IMR-90 (cell line): ENCODE measurements at regions not wholly inside any gene's neighbourhood (a gene's known extent, or its start where the extent isn't known, plus 50 kb on each side); places are given as distances from the start of the nearest gene placed in this dataset.

Experiments
- ATAC-seq: fragments of 200-7000 bp; cut with Tn5 transposase; 2 replicates; pipeline ENCODE4 v1.9.1; 2020; ENCODE audit warnings: low read depth, mild to moderate bottlenecking, moderate library complexity
- BruUV-seq: library from RNA; stranded (reverse); fragments of 400-500 nt; replicated peaks from 2 replicates; lab custom pipeline; 2021; lab: Mats Ljungman, UMichigan
- CTCF ChIA-PET: fragments of 300-600 bp; formaldehyde crosslinking; extraction: SDS; loops from one replicate; lab custom pipeline; 2021; ENCODE audit warnings: antibody characterized with exemption; lab: Yijun Ruan, JAX
- POLR2A ChIA-PET: fragments of 300-600 bp; sonication (Branson Sonifier 250); formaldehyde crosslinking; loops from one replicate; lab custom pipeline; 2022; ENCODE audit warnings: antibody characterized with exemption; ENCODE audit not compliant: unreplicated experiment; lab: Charles Lee
- DNase-seq: peaks from one replicate; pipeline ENCODE4 v3.0.0; 2013
- H2AFZ ChIP-seq: replicated peaks from 2 replicates; pipeline ENCODE3; 2013; ENCODE audit warnings: low read length, mild to moderate bottlenecking; ENCODE audit not compliant: poor library complexity
- H2AK5ac ChIP-seq: 2 replicates; pipeline ENCODE4 v1.6.1; 2013; ENCODE audit warnings: low read depth, low read length, inconsistent platforms
- H2AK9ac ChIP-seq: replicated peaks from 2 replicates; pipeline ENCODE3; 2013; ENCODE audit warnings: mild to moderate bottlenecking, low read depth, low read length, moderate library complexity; ENCODE audit not compliant: poor library complexity
- H2BK120ac ChIP-seq: 2 replicates; pipeline ENCODE4 v1.6.1; 2013; ENCODE audit warnings: low read depth, low read length, inconsistent platforms
- H2BK15ac ChIP-seq: 3 replicates; pipeline ENCODE4 v1.6.1; 2013; ENCODE audit warnings: low read depth, low read length, inconsistent platforms
- H2BK20ac ChIP-seq: 2 replicates; pipeline ENCODE4 v1.6.1; 2013; ENCODE audit warnings: low read depth, mild to moderate bottlenecking, inconsistent platforms, low read length, moderate library complexity
- H2BK5ac ChIP-seq: 2 replicates; pipeline ENCODE4 v1.6.1; 2013; ENCODE audit warnings: mild to moderate bottlenecking, low read depth, low read length, inconsistent platforms; ENCODE audit not compliant: poor library complexity, severe bottlenecking
- H3K14ac ChIP-seq: replicated peaks from 2 replicates; pipeline ENCODE4 v1.6.1; 2013; ENCODE audit warnings: low read depth, low read length, inconsistent platforms
- H3K18ac ChIP-seq: 2 replicates; pipeline ENCODE4 v1.6.1; 2013; ENCODE audit warnings: low read depth, low read length, control low read depth
- H3K23ac ChIP-seq: 2 replicates; pipeline ENCODE4 v1.6.1; 2013; ENCODE audit warnings: low read depth, low read length, inconsistent platforms
- H3K27ac ChIP-seq: 2 replicates; pipeline ENCODE4 v1.5.1; 2013; ENCODE audit warnings: mild to moderate bottlenecking, control low read depth, low read length; ENCODE audit not compliant: insufficient read depth
- H3K27me3 ChIP-seq: 2 replicates; pipeline ENCODE4 v1.6.1; 2013; ENCODE audit warnings: low read length; ENCODE audit not compliant: control insufficient read depth, insufficient read depth
- H3K36me3 ChIP-seq: 2 replicates; pipeline ENCODE4 v1.6.1; 2013; ENCODE audit warnings: low read length, mixed read lengths; ENCODE audit not compliant: control insufficient read depth, insufficient read depth
- H3K4ac ChIP-seq: 2 replicates; pipeline ENCODE4 v1.6.1; 2013; ENCODE audit warnings: low read depth, low read length, inconsistent platforms
- H3K4me1 ChIP-seq: 2 replicates; pipeline ENCODE4 v1.6.1; 2013; ENCODE audit warnings: low read length, mixed read lengths; ENCODE audit not compliant: control insufficient read depth, insufficient read depth
- H3K4me2 ChIP-seq: 2 replicates; pipeline ENCODE4 v1.6.1; 2013; ENCODE audit warnings: low read depth, mild to moderate bottlenecking, control low read depth, low read length, moderate library complexity
- H3K4me3 ChIP-seq: 2 replicates; pipeline ENCODE4 v1.5.1; 2013; ENCODE audit warnings: low read depth, mild to moderate bottlenecking, control low read depth, low read length, moderate library complexity; ENCODE audit not compliant: insufficient read depth
- H3K56ac ChIP-seq: 2 replicates; pipeline ENCODE4 v1.6.1; 2013; ENCODE audit warnings: low read length, inconsistent platforms; ENCODE audit not compliant: insufficient read depth; ENCODE audit errors: extremely low read depth
- H3K79me1 ChIP-seq, 2 experiments: 2 replicates each; pipeline ENCODE4 v1.6.1; 2013; ENCODE audit warnings: low read length in 2 of 2, inconsistent platforms in 1 of 2, low read depth in 1 of 2
- H3K9ac ChIP-seq: 2 replicates; pipeline ENCODE4 v1.6.1; 2013; ENCODE audit warnings: low read depth, low read length, control low read depth
- H3K9me1 ChIP-seq: 2 replicates; pipeline ENCODE4 v1.6.1; 2013; ENCODE audit warnings: low read length, inconsistent platforms; ENCODE audit not compliant: insufficient read depth
- H3K9me3 ChIP-seq: 2 replicates; pipeline ENCODE4 v1.6.1; 2013; ENCODE audit warnings: low read length; ENCODE audit not compliant: control insufficient read depth, insufficient read depth
- H4K20me1 ChIP-seq: 2 replicates; pipeline ENCODE4 v1.6.1; 2013; ENCODE audit warnings: low read length, inconsistent platforms; ENCODE audit not compliant: insufficient read depth
- H4K5ac ChIP-seq: 2 replicates; pipeline ENCODE4 v1.6.1; 2013; ENCODE audit warnings: mild to moderate bottlenecking, low read depth, low read length, control low read depth
- H4K8ac ChIP-seq, 2 experiments: 2 replicates each; pipeline ENCODE4 v1.6.1; 2013; ENCODE audit warnings: low read depth in 2 of 2, low read length in 2 of 2, control low read depth in 1 of 2, inconsistent platforms in 1 of 2
- H4K91ac ChIP-seq: 2 replicates; pipeline ENCODE4 v1.6.1; 2013; ENCODE audit warnings: low read depth, low read length, inconsistent platforms; ENCODE audit not compliant: insufficient read depth
- CTCF ChIP-seq: conservative IDR thresholded peaks from 2 replicates; pipeline ENCODE4 v1.5.1; 2012; ENCODE audit warnings: mild to moderate bottlenecking, low read depth, low read length, improper control_type of control experiment
- MXI1 ChIP-seq: IDR thresholded peaks from 2 replicates; pipeline ENCODE4 v1.6.1; 2012; ENCODE audit warnings: low read depth, mild to moderate bottlenecking, low read length, moderate library complexity, borderline replicate concordance
- POLR2A ChIP-seq: IDR thresholded peaks from 2 replicates; pipeline ENCODE4 v1.6.1; 2012; ENCODE audit warnings: mild to moderate bottlenecking, low read depth, low read length
- WGBS, 2 experiments: methylation state at CpG; one replicate each; pipeline versions ENCODE4 v1.1.5 to v1.1.7; 2013; ENCODE audit warnings: missing lambda C conversion rate in 2 of 2; ENCODE audit not compliant: insufficient read length in 1 of 2; ENCODE audit errors: extremely low coverage in 2 of 2; 5-methylcytosine and 5-hydroxymethylcytosine counted together
- dilution Hi-C: fragments of 300-500 bp; cut with HindIII; formaldehyde crosslinking; loops from one replicate; pipeline ENCODE4 v1.14.3; 2018; ENCODE audit warnings: low sequenced_read_pairs; ENCODE audit not compliant: unreplicated experiment
- in situ Hi-C: fragments of 300-500 bp; cut with MboI; formaldehyde crosslinking; loops from 3 replicates; pipeline ENCODE4 v1.14.3; 2019; ENCODE audit warnings: low sequenced_read_pairs, inconsistent platforms, mixed read lengths
- intact Hi-C: fragments of 100-400 bp; cut with micrococcal nuclease; formaldehyde crosslinking; loops from 2 replicates; pipeline ENCODE4 v1.10.0; 2022

GRCh38 chr18:43886341-43886740, 609.1 kb upstream of the SYT4 start:
- no CpG with 5 or more reads among the region's 1 CpG for WGBS, 2 experiments
- Histone ChIP-seq H2BK20ac (no peak overlapping the region), H3K9me3 (no peaks in the 10 kb centered on the region), H3K4me1 (peaks cover 2% of the 10 kb centered on the region; the same call in 1 of the 2 replicates), H2BK120ac (no peak overlapping the region), H3K4me2 (no peak overlapping the region), H2AK5ac (no peak overlapping the region), H4K5ac (no peak overlapping the region), H3K36me3 (no peaks in the 10 kb centered on the region), H2BK5ac (no peak overlapping the region), H2BK15ac (no peak overlapping the region), H3K23ac (no peak overlapping the region), H3K4me3 (no peak overlapping the region), H4K8ac (no peak overlapping the region), H3K9me1 (no peaks in the 10 kb centered on the region), H3K56ac (no peak overlapping the region), H3K27ac (no peak overlapping the region), H2AFZ (no peak overlapping the region), H4K20me1 (no peaks in the 10 kb centered on the region), H4K91ac (no peak overlapping the region), H3K79me1 (no peaks in the 10 kb centered on the region), H3K27me3 (no peaks in the 10 kb centered on the region), H2AK9ac (no peak overlapping the region), H3K4ac (no peak overlapping the region), H3K14ac (no peak overlapping the region), H3K18ac (no peak overlapping the region), H3K9ac (no peak overlapping the region)
- BruUV-seq: no TSS peak
- dilution Hi-C loops (no loop called here), intact Hi-C loops (no loop called here), in situ Hi-C loops (no loop called here)
- POLR2A ChIA-PET: no interaction called here
- DNase-seq (no peak), ATAC-seq (no peak)
- no peak for TF ChIP-seq MXI1
- no peak for TF ChIP-seq CTCF
- no peak for TF ChIP-seq POLR2A
- CTCF ChIA-PET: no interaction called here
